H9 (cell line): ENCODE measurements at regions not wholly inside any gene's neighbourhood (a gene's known extent, or its start where the extent isn't known, plus 50 kb on each side); places are given as distances from the start of the nearest gene placed in this dataset.

ENCODE experiments used
- DNase-seq: peaks from one replicate; pipeline ENCODE4 v3.0.0-alpha.2; 2017
- H2AFZ ChIP-seq: one replicate; pipeline ENCODE4 v1.6.1; 2013; ENCODE audit warnings: mild to moderate bottlenecking, low read length, control low read depth, moderate library complexity
- H2AK5ac ChIP-seq: 2 replicates; pipeline ENCODE4 v1.6.1; 2013; ENCODE audit warnings: low read length, control low read depth, mixed read lengths; ENCODE audit not compliant: insufficient read length
- H2BK120ac ChIP-seq: one replicate; pipeline ENCODE4 v1.6.1; 2013; ENCODE audit warnings: low read depth, mild to moderate bottlenecking, low read length, control low read depth, inconsistent platforms; ENCODE audit not compliant: poor library complexity, severe bottlenecking
- H2BK12ac ChIP-seq: 2 replicates; pipeline ENCODE4 v1.6.1; 2013; ENCODE audit warnings: low read length, control low read depth, mixed read lengths, low read depth; ENCODE audit not compliant: insufficient read length
- H2BK15ac ChIP-seq: 2 replicates; pipeline ENCODE4 v1.6.1; 2013; ENCODE audit warnings: low read depth, low read length, control low read depth
- H2BK20ac ChIP-seq: one replicate; pipeline ENCODE4 v1.6.1; 2013; ENCODE audit warnings: low read depth, mild to moderate bottlenecking, low read length, control low read depth, inconsistent platforms; ENCODE audit not compliant: poor library complexity, severe bottlenecking
- H2BK5ac ChIP-seq: 2 replicates; pipeline ENCODE4 v1.6.1; 2013; ENCODE audit warnings: low read length, control low read depth, mixed read lengths; ENCODE audit not compliant: insufficient read length
- H3K14ac ChIP-seq: 2 replicates; pipeline ENCODE4 v1.6.1; 2013; ENCODE audit warnings: low read length, control low read depth; ENCODE audit not compliant: insufficient read depth
- H3K18ac ChIP-seq: 2 replicates; pipeline ENCODE4 v1.6.1; 2013; ENCODE audit warnings: low read depth, mild to moderate bottlenecking, mixed read lengths, low read length, control low read depth; ENCODE audit not compliant: insufficient read length
- H3K23ac ChIP-seq: 2 replicates; pipeline ENCODE4 v1.6.1; 2013; ENCODE audit warnings: low read length, control low read depth, mixed read lengths, low read depth; ENCODE audit not compliant: insufficient read length
- H3K23me2 ChIP-seq: 2 replicates; pipeline ENCODE4 v1.6.1; 2013; ENCODE audit warnings: low read depth, mild to moderate bottlenecking, mixed read lengths, low read length, control low read depth; ENCODE audit not compliant: insufficient read length, poor library complexity, severe bottlenecking
- H3K27ac ChIP-seq: 2 replicates; pipeline ENCODE4 v1.5.1; 2013; ENCODE audit warnings: low read length, control low read depth, mixed read lengths, low read depth; ENCODE audit not compliant: insufficient read length
- H3K27me3 ChIP-seq: 2 replicates; pipeline ENCODE4 v1.6.1; 2013; ENCODE audit warnings: low read length, control low read depth, inconsistent platforms; ENCODE audit not compliant: insufficient read depth
- H3K4ac ChIP-seq: 2 replicates; pipeline ENCODE4 v1.6.1; 2013; ENCODE audit warnings: low read depth, mild to moderate bottlenecking, control low read depth, inconsistent platforms, low read length, moderate library complexity
- H3K4me1 ChIP-seq: 2 replicates; pipeline ENCODE4 v1.6.1; 2013; ENCODE audit warnings: low read length, control low read depth, inconsistent platforms; ENCODE audit not compliant: insufficient read depth
- H3K4me2 ChIP-seq: 2 replicates; pipeline ENCODE4 v1.6.1; 2013; ENCODE audit warnings: low read length, control low read depth, mixed read lengths; ENCODE audit not compliant: insufficient read length, insufficient read depth
- H3K56ac ChIP-seq: 2 replicates; pipeline ENCODE4 v1.6.1; 2013; ENCODE audit warnings: low read depth, mild to moderate bottlenecking, mixed read lengths, low read length, control low read depth; ENCODE audit not compliant: insufficient read length
- H3K79me1 ChIP-seq: 2 replicates; pipeline ENCODE4 v1.6.1; 2013; ENCODE audit warnings: low read depth, mild to moderate bottlenecking, moderate library complexity, low read length, control low read depth, inconsistent platforms; ENCODE audit not compliant: insufficient read depth, poor library complexity, severe bottlenecking
- H3K79me2 ChIP-seq: 2 replicates; pipeline ENCODE4 v1.6.1; 2013; ENCODE audit warnings: low read length, control low read depth, inconsistent platforms; ENCODE audit not compliant: insufficient read depth
- H3K9ac ChIP-seq: 2 replicates; pipeline ENCODE4 v1.6.1; 2013; ENCODE audit warnings: low read length, control low read depth, mixed read lengths; ENCODE audit not compliant: insufficient read length; ENCODE audit errors: extremely low read depth
- H3K9me3 ChIP-seq: one replicate; pipeline ENCODE4 v1.6.1; 2013; ENCODE audit warnings: low read depth, low read length, inconsistent platforms; ENCODE audit not compliant: control insufficient read depth
- H3T11ph ChIP-seq: one replicate; pipeline ENCODE4 v1.6.1; 2013; ENCODE audit warnings: mild to moderate bottlenecking, low read length, control low read depth, inconsistent platforms
- H4K20me1 ChIP-seq: one replicate; pipeline ENCODE4 v1.6.1; 2013; ENCODE audit not compliant: control insufficient read depth, insufficient read length, insufficient read depth
- H4K5ac ChIP-seq: 2 replicates; pipeline ENCODE4 v1.6.1; 2013; ENCODE audit warnings: low read depth, mild to moderate bottlenecking, mixed read lengths, low read length, control low read depth; ENCODE audit not compliant: insufficient read length
- H4K8ac ChIP-seq: replicated peaks from 2 replicates; pipeline ENCODE4 v1.6.1; 2013; ENCODE audit warnings: low read length, control low read depth, mixed read lengths, low read depth; ENCODE audit not compliant: insufficient read length
- H4K91ac ChIP-seq: 2 replicates; pipeline ENCODE4 v1.6.1; 2013; ENCODE audit warnings: low read depth, mild to moderate bottlenecking, moderate library complexity, mixed read lengths, low read length, control low read depth; ENCODE audit not compliant: insufficient read length
- H3K27ac Mint-ChIP-seq, 3 experiments: 2 replicates in 2 of 3; 3 replicates in 1 of 3; pipeline ENCODE4 v1.8.0; 2020 to 2021; ENCODE audit warnings: mixed read lengths in 3 of 3, mild to moderate bottlenecking in 1 of 3, moderate library complexity in 1 of 3
- H3K27me3 Mint-ChIP-seq: 2 replicates; pipeline ENCODE4 v1.8.0; 2021; ENCODE audit warnings: low read depth, mild to moderate bottlenecking, moderate library complexity, mixed read lengths
- H3K36me3 Mint-ChIP-seq, 3 experiments: 2 replicates in 2 of 3; 3 replicates in 1 of 3; pipeline ENCODE4 v1.8.0; 2020 to 2021; ENCODE audit warnings: low read depth in 3 of 3, mixed read lengths in 3 of 3; ENCODE audit not compliant: insufficient read depth in 1 of 3
- H3K4me1 Mint-ChIP-seq, 2 experiments: 2 replicates each; pipeline ENCODE4 v1.8.0; 2020; ENCODE audit warnings: mixed read lengths in 2 of 2
- H3K4me3 Mint-ChIP-seq, 2 experiments: 2 replicates in 1 of 2; 3 replicates in 1 of 2; pipeline ENCODE4 v1.8.0; 2020 to 2021; ENCODE audit warnings: mild to moderate bottlenecking in 2 of 2, mixed read lengths in 2 of 2, moderate library complexity in 1 of 2
- H3K9me3 Mint-ChIP-seq, 2 experiments: 2 replicates in 1 of 2; 3 replicates in 1 of 2; pipeline ENCODE4 v1.8.0; 2020; ENCODE audit warnings: mild to moderate bottlenecking in 2 of 2, mixed read lengths in 2 of 2, moderate library complexity in 1 of 2
- WGBS: extraction: QIAGEN DNeasy Blood & Tissue Kit; methylation state at CpG from one replicate; pipeline ENCODE4 v1.1.7; 2013; ENCODE audit warnings: missing lambda C conversion rate, low lambda C conversion rate, mixed read lengths; ENCODE audit not compliant: insufficient read length; ENCODE audit errors: extremely low coverage; 5-methylcytosine and 5-hydroxymethylcytosine counted together
- TF ChIP-seq, protein P1 (sequence below): fragments of 200-600 bp; sonication (generic); conservative IDR thresholded peaks from 3 replicates; pipeline ENCODE4 v1.8.0; 2021; ENCODE audit warnings: antibody characterized with exemption, mild to moderate bottlenecking

GRCh38 chr4:104907991-104908390 is 238.7 kb upstream of the TET2 start:
- Mint-ChIP-seq H3K27ac (no peak overlapping the region), H3K4me3 (no peak overlapping the region), H3K9me3 (peaks cover 3 to 7% of the 10 kb centered on the region in 2 experiments; a peak in 4 of 5 replicates), H3K27me3 (peaks cover 99% of the 10 kb centered on the region), H3K36me3 (no peaks in the 10 kb centered on the region), H3K4me1 (peaks cover 4 to 5% of the 10 kb centered on the region in 2 experiments; a peak in 3 of 4 replicates)
- Histone ChIP-seq H3K14ac (no peak overlapping the region), H4K8ac (no peak overlapping the region), H3T11ph (no peak overlapping the region), H4K20me1 (no peaks in the 10 kb centered on the region), H2AK5ac (no peak overlapping the region), H2BK20ac (no peak overlapping the region), H2AFZ (no peak overlapping the region), H3K27ac (no peak overlapping the region), H2BK12ac (no peak overlapping the region), H2BK5ac (no peak overlapping the region), H4K5ac (no peak overlapping the region), H3K79me1 (no peaks in the 10 kb centered on the region), H3K79me2 (no peaks in the 10 kb centered on the region), H2BK120ac (no peak overlapping the region), H3K23me2 (no peaks in the 10 kb centered on the region), H2BK15ac (no peak overlapping the region), H3K4ac (no peak overlapping the region), H3K4me2 (no peak overlapping the region), H3K18ac (no peak overlapping the region), H3K23ac (no peak overlapping the region), H3K4me1 (no peaks in the 10 kb centered on the region), H3K27me3 (peaks cover 32% of the 10 kb centered on the region), H3K9ac (no peak overlapping the region), H3K56ac (no peak overlapping the region), H4K91ac (no peak overlapping the region), H3K9me3 (no peaks in the 10 kb centered on the region)
- WGBS: no CpG with 5 or more reads among the region's 1 CpG
- no peak for DNase-seq
- TF ChIP-seq, protein P1, sequence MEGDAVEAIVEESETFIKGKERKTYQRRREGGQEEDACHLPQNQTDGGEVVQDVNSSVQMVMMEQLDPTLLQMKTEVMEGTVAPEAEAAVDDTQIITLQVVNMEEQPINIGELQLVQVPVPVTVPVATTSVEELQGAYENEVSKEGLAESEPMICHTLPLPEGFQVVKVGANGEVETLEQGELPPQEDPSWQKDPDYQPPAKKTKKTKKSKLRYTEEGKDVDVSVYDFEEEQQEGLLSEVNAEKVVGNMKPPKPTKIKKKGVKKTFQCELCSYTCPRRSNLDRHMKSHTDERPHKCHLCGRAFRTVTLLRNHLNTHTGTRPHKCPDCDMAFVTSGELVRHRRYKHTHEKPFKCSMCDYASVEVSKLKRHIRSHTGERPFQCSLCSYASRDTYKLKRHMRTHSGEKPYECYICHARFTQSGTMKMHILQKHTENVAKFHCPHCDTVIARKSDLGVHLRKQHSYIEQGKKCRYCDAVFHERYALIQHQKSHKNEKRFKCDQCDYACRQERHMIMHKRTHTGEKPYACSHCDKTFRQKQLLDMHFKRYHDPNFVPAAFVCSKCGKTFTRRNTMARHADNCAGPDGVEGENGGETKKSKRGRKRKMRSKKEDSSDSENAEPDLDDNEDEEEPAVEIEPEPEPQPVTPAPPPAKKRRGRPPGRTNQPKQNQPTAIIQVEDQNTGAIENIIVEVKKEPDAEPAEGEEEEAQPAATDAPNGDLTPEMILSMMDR: no peak
